CD14-positive monocyte (primary cell): ENCODE measurements at regions not wholly inside any gene's neighbourhood (a gene's known extent, or its start where the extent isn't known, plus 50 kb on each side); places are given as distances from the start of the nearest gene placed in this dataset.

Source experiments
- DNase-seq, 3 donors: peaks; one replicate each; pipeline ENCODE4 v3.0.0-alpha.2; 2011 to 2022
- H2AFZ ChIP-seq: 2 replicates; pipeline ENCODE4 v1.6.0; 2012; ENCODE audit warnings: mild to moderate bottlenecking, low read depth, low read length, inconsistent platforms; ENCODE audit not compliant: insufficient read depth, poor library complexity, severe bottlenecking
- H3K27ac ChIP-seq, 2 donors: 1 replicate in 1 of 2; 2 replicates in 1 of 2; pipeline ENCODE4 v1.5.1; 2012 to 2013; ENCODE audit warnings: low read length in 2 of 2, control low read depth in 1 of 2, inconsistent platforms in 1 of 2, low read depth in 1 of 2, mild to moderate bottlenecking in 1 of 2
- H3K27me3 ChIP-seq, 2 donors: one replicate each; pipeline versions ENCODE4 v1.6.0 to v1.6.1; 2011 to 2013; ENCODE audit warnings: low read length in 2 of 2; ENCODE audit not compliant: control insufficient read depth in 2 of 2, insufficient read depth in 2 of 2
- H3K36me3 ChIP-seq, 2 donors: replicated peaks in 1 of 2; 1 replicate in 1 of 2; 2 replicates in 1 of 2; pipeline versions ENCODE4 v1.5.1 to v1.6.1; 2012 to 2013; ENCODE audit warnings: low read length in 2 of 2, control low read depth in 1 of 2, inconsistent platforms in 1 of 2, mild to moderate bottlenecking in 1 of 2; ENCODE audit not compliant: insufficient read depth in 2 of 2, control insufficient read depth in 1 of 2
- H3K4me1 ChIP-seq, 2 donors: 1 replicate in 1 of 2; 2 replicates in 1 of 2; pipeline versions ENCODE4 v1.5.1 to v1.6.1; 2012 to 2013; ENCODE audit warnings: low read length in 2 of 2, control low read depth in 1 of 2, inconsistent platforms in 1 of 2, mild to moderate bottlenecking in 1 of 2, moderate library complexity in 1 of 2; ENCODE audit not compliant: insufficient read depth in 2 of 2, control insufficient read depth in 1 of 2
- H3K4me2 ChIP-seq: replicated peaks from 2 replicates; pipeline ENCODE3; 2012; ENCODE audit warnings: low read length, moderate library complexity, mild to moderate bottlenecking; ENCODE audit not compliant: poor library complexity, severe bottlenecking; ENCODE audit errors: extremely low read depth
- H3K4me3 ChIP-seq, 3 experiments: fragments of 200-600 bp in 1 of 3; sonication (generic) in 1 of 3; replicated peaks in 1 of 3; 1 replicate in 2 of 3; 2 replicates in 1 of 3; pipeline ENCODE4 v1.5.1; 2011 to 2013; ENCODE audit warnings: low read length in 3 of 3, mild to moderate bottlenecking in 3 of 3, control low read depth in 2 of 3, low read depth in 2 of 3, inconsistent platforms in 1 of 3, moderate library complexity in 1 of 3
- H3K79me2 ChIP-seq: 2 replicates; pipeline ENCODE4 v1.6.0; 2012; ENCODE audit warnings: mild to moderate bottlenecking, control low read depth, inconsistent platforms, low read length, moderate library complexity; ENCODE audit not compliant: insufficient read depth
- H3K9ac ChIP-seq: 2 replicates; pipeline ENCODE4 v1.6.0; 2017; ENCODE audit warnings: low read length, mild to moderate bottlenecking; ENCODE audit not compliant: insufficient read depth, poor library complexity, severe bottlenecking
- H3K9me3 ChIP-seq, 2 donors: replicated peaks in 1 of 2; 1 replicate in 1 of 2; 2 replicates in 1 of 2; pipeline versions ENCODE4 v1.5.1 to v1.6.1; 2012 to 2013; ENCODE audit warnings: low read length in 2 of 2, control low read depth in 1 of 2; ENCODE audit not compliant: control insufficient read depth in 1 of 2, insufficient read depth in 1 of 2
- H4K20me1 ChIP-seq: 2 replicates; pipeline ENCODE4 v1.6.0; 2012; ENCODE audit warnings: mild to moderate bottlenecking, low read length, control low read depth, moderate library complexity; ENCODE audit not compliant: insufficient read depth
- H3K27ac Mint-ChIP-seq, 7 donors: one replicate each; pipeline ENCODE4 v1.8.0; 2020; ENCODE audit warnings: mild to moderate bottlenecking in 7 of 7, mixed read lengths in 7 of 7, moderate library complexity in 6 of 7, inconsistent platforms in 2 of 7
- H3K27me3 Mint-ChIP-seq, 3 donors: one replicate each; pipeline ENCODE4 v1.8.0; 2021 to 2022; ENCODE audit warnings: low read depth in 3 of 3, mild to moderate bottlenecking in 3 of 3, mixed read lengths in 3 of 3, moderate library complexity in 3 of 3, inconsistent platforms in 1 of 3
- H3K36me3 Mint-ChIP-seq, 2 donors: one replicate each; pipeline ENCODE4 v1.8.0; 2020; ENCODE audit warnings: mixed read lengths in 2 of 2, inconsistent platforms in 1 of 2, mild to moderate bottlenecking in 1 of 2
- H3K4me1 Mint-ChIP-seq: one replicate; pipeline ENCODE4 v1.8.0; 2020; ENCODE audit warnings: mild to moderate bottlenecking, mixed read lengths
- H3K4me3 Mint-ChIP-seq, 2 donors: one replicate each; pipeline ENCODE4 v1.8.0; 2020; ENCODE audit warnings: mild to moderate bottlenecking in 2 of 2, mixed read lengths in 2 of 2, moderate library complexity in 1 of 2
- H3K9me3 Mint-ChIP-seq, 7 donors: one replicate each; pipeline ENCODE4 v1.8.0; 2020 to 2022; ENCODE audit warnings: mixed read lengths in 7 of 7, mild to moderate bottlenecking in 6 of 7, moderate library complexity in 6 of 7, inconsistent platforms in 2 of 7
- WGBS: methylation state at CpG from one replicate; pipeline ENCODE4 v1.1.5; 2013; ENCODE audit warnings: missing lambda C conversion rate; ENCODE audit not compliant: insufficient coverage; 5-methylcytosine and 5-hydroxymethylcytosine counted together
- intact Hi-C, 2 donors: fragments of 100-400 bp; cut with micrococcal nuclease; formaldehyde crosslinking; loops; one replicate each; pipeline versions ENCODE4 v1.15.0 to v1.15.1; 2023
- TF ChIP-seq, protein P1 (sequence below): fragments of 200-600 bp; IDR thresholded peaks from one replicate; pipeline ENCODE4 v1.8.0; 2022; ENCODE audit warnings: antibody characterized with exemption, mild to moderate bottlenecking

DNA sequence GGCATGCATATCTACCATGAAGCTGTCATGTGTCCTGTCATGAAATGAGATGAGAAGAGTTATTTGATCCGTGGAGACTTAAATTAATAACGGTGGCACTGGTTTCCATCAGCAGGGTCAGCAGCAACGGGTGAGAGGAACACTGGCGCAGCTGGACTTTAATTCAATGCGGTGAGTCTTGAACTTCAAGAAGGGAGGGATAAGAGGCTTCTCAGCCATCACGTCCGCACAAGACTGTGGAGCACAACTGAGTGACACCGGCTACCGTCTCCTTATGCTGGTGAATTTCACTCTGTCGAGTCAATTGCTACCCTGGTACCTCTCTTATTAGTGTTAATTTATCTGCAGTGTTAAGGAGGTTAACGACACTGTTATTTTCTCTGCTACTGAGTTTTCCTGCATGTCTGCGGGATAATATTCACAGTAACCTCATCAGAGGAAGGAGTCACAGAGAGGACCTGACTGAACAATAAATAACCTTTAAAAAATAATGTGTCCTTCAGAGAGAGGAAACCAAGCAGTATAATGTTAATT, 236.8 kb downstream of the EPHA4 start:
- intact Hi-C loops, result no loop called here
- Histone ChIP-seq H3K36me3 (no peaks in the 10 kb centered on the region), H3K79me2 (no peaks in the 10 kb centered on the region), H3K4me2 (no peak overlapping the region), H3K27ac (no peak overlapping the region), H3K4me3 (no peak overlapping the region), H4K20me1 (no peaks in the 10 kb centered on the region), H3K4me1 (no peaks in the 10 kb centered on the region), H2AFZ (no peak overlapping the region), H3K9ac (no peak overlapping the region), H3K9me3 (no peaks in the 10 kb centered on the region), H3K27me3 (no peaks in the 10 kb centered on the region)
- WGBS, result 97% methylated on average over 5 of the region's 12 CpGs
- Mint-ChIP-seq H3K4me3 (no peak overlapping the region), H3K27me3 (peaks cover 1 to 5% (median 2%) of the 10 kb centered on the region in 3 donors), H3K36me3 (no peaks in the 10 kb centered on the region), H3K9me3 (peaks cover 3 to 12% (median 11%) of the 10 kb centered on the region in 7 donors), H3K4me1 (no peaks in the 10 kb centered on the region), H3K27ac (no peak overlapping the region)
- no peak for DNase-seq
- TF ChIP-seq, protein P1, sequence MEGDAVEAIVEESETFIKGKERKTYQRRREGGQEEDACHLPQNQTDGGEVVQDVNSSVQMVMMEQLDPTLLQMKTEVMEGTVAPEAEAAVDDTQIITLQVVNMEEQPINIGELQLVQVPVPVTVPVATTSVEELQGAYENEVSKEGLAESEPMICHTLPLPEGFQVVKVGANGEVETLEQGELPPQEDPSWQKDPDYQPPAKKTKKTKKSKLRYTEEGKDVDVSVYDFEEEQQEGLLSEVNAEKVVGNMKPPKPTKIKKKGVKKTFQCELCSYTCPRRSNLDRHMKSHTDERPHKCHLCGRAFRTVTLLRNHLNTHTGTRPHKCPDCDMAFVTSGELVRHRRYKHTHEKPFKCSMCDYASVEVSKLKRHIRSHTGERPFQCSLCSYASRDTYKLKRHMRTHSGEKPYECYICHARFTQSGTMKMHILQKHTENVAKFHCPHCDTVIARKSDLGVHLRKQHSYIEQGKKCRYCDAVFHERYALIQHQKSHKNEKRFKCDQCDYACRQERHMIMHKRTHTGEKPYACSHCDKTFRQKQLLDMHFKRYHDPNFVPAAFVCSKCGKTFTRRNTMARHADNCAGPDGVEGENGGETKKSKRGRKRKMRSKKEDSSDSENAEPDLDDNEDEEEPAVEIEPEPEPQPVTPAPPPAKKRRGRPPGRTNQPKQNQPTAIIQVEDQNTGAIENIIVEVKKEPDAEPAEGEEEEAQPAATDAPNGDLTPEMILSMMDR, result no peak

DNA sequence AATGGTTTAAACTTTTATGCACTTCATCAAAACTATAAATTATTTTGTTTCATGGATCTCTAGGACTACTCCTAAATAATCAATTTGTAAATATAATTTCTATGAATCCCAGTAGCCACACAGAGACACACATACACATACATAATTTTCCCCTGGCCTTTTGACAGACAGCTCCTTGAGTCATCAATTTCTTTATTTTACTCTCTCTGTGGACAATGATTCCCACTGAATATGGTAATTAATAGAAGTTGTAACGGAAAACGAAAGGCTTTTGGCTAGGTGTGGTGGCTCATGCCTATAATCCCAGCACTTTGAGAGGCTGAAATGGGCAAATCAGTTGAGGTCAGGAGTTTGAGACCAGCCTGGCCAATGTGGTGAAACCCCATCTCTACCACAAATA, 235.1 kb downstream of the EPHA4 start:
- Mint-ChIP-seq H3K4me3 (no peak overlapping the region), H3K36me3 (no peaks in the 10 kb centered on the region)

More for the DNA sequence above, 235.1 kb downstream of the EPHA4 start:
- H2AFZ ChIP-seq, result no peak overlapping the region
- Mint-ChIP-seq H3K9me3 (peaks cover 0 to 12% (median 9%) of the 10 kb centered on the region in 7 donors), H3K27ac (no peak overlapping the region), H3K27me3 (peaks cover 1 to 4% (median 2%) of the 10 kb centered on the region in 3 donors), H3K4me1 (no peaks in the 10 kb centered on the region)
- H4K20me1 ChIP-seq, result no peaks in the 10 kb centered on the region
- no peak overlapping the region for H3K4me2 ChIP-seq
- H3K4me3 ChIP-seq, result no peak overlapping the region
- WGBS, result no CpG with 5 or more reads among the region's 2 CpGs
- no peaks in the 10 kb centered on the region for H3K4me1 ChIP-seq
- H3K79me2 ChIP-seq, result no peaks in the 10 kb centered on the region
- H3K9me3 ChIP-seq, result no peaks in the 10 kb centered on the region
- H3K27ac ChIP-seq, result no peak overlapping the region
- TF ChIP-seq, protein P1, result no peak
- intact Hi-C loops, result no loop called here
- H3K9ac ChIP-seq, result no peak overlapping the region
- H3K27me3 ChIP-seq, result no peaks in the 10 kb centered on the region
- H3K36me3 ChIP-seq, result no peaks in the 10 kb centered on the region
- no peak for DNase-seq
